SU-DHL-6 (cell line): ENCODE measurements at regions not wholly inside any gene's neighbourhood (a gene's known extent, or its start where the extent isn't known, plus 50 kb on each side); places are given as distances from the start of the nearest gene placed in this dataset.
"Not testable (repeated sequence)": the region's sequence is repeated elsewhere in the genome, so short reads cannot be mapped to it uniquely, and the experiment has no call there.

Experiments used
- H2AFZ ChIP-seq: fragments of 200-600 bp; sonication (generic); 2 replicates; pipeline ENCODE4 v1.6.1; 2014; ENCODE audit warnings: low read depth, mild to moderate bottlenecking, moderate library complexity, mixed read lengths, antibody characterized with exemption, low read length; ENCODE audit not compliant: severe bottlenecking
- H3F3A ChIP-seq: fragments of 200-600 bp; shearing (Covaris generic); 2 replicates; pipeline ENCODE4 v1.6.0; 2016; ENCODE audit warnings: antibody characterized with exemption, mild to moderate bottlenecking; ENCODE audit not compliant: insufficient read depth
- H3K27ac ChIP-seq: fragments of 200-600 bp; sonication (generic); 2 replicates; pipeline ENCODE4 v1.5.1; 2016; ENCODE audit warnings: low read depth, mild to moderate bottlenecking, low read length, moderate library complexity, mixed read lengths
- H3K27me3 ChIP-seq: fragments of 200-600 bp; sonication (generic), shearing (Covaris generic); 2 replicates; pipeline ENCODE4 v1.6.0; 2014; ENCODE audit warnings: mild to moderate bottlenecking, low read length
- H3K36me3 ChIP-seq: fragments of 200-600 bp; sonication (generic); 2 replicates; pipeline ENCODE4 v1.6.1; 2014; ENCODE audit warnings: mild to moderate bottlenecking, low read length, mixed read lengths
- H3K4me2 ChIP-seq: fragments of 300-600, 200-600 bp; shearing (Covaris generic), sonication (generic); 2 replicates; pipeline ENCODE4 v1.6.0; 2014; ENCODE audit warnings: low read length, low read depth, mild to moderate bottlenecking; ENCODE audit not compliant: poor library complexity, severe bottlenecking
- H3K4me3 ChIP-seq: fragments of 200-600 bp; sonication (generic); 2 replicates; pipeline ENCODE4 v1.5.1; 2014; ENCODE audit warnings: antibody characterized with exemption, low read length, mild to moderate bottlenecking, mixed read lengths; ENCODE audit not compliant: insufficient read depth, poor library complexity, severe bottlenecking
- H3K79me2 ChIP-seq: fragments of 200-600 bp; sonication (generic); 2 replicates; pipeline ENCODE4 v1.6.1; 2014; ENCODE audit warnings: mild to moderate bottlenecking, low read length, moderate library complexity; ENCODE audit not compliant: insufficient read depth
- H3K9ac ChIP-seq: fragments of 200-600 bp; sonication (generic); 2 replicates; pipeline ENCODE4 v1.7.0; 2014; ENCODE audit warnings: mild to moderate bottlenecking, low read length
- H3K9me2 ChIP-seq: fragments of 200-600 bp; sonication (generic); replicated peaks from 2 replicates; pipeline ENCODE4 v1.6.1; 2014; ENCODE audit warnings: low read length; ENCODE audit not compliant: insufficient read depth
- H3K9me3 ChIP-seq: fragments of 200-600 bp; sonication (generic); 2 replicates; pipeline ENCODE4 v1.6.1; 2014; ENCODE audit warnings: low read length, mixed read lengths; ENCODE audit not compliant: insufficient read depth
- H4K20me1 ChIP-seq: fragments of 200-600 bp; sonication (generic); 2 replicates; pipeline ENCODE4 v1.6.1; 2014; ENCODE audit warnings: low read depth, mild to moderate bottlenecking, antibody characterized with exemption, low read length, moderate library complexity, mixed read lengths
- EZH2phosphoT487 ChIP-seq: fragments of 200-600 bp; sonication (generic), shearing (Covaris generic); conservative IDR thresholded peaks from 2 replicates; pipeline ENCODE4 v1.6.1; 2018; ENCODE audit warnings: mild to moderate bottlenecking, antibody characterized with exemption, low read length, moderate library complexity, mixed read lengths
- TF ChIP-seq, protein P1 (sequence below): fragments of 200-600 bp; sonication (generic); IDR thresholded peaks from one replicate; pipeline ENCODE4 v1.5.1; 2017; ENCODE audit warnings: antibody characterized with exemption, mild to moderate bottlenecking, low read length, moderate library complexity; ENCODE audit not compliant: insufficient read depth, poor library complexity, severe bottlenecking

DNA sequence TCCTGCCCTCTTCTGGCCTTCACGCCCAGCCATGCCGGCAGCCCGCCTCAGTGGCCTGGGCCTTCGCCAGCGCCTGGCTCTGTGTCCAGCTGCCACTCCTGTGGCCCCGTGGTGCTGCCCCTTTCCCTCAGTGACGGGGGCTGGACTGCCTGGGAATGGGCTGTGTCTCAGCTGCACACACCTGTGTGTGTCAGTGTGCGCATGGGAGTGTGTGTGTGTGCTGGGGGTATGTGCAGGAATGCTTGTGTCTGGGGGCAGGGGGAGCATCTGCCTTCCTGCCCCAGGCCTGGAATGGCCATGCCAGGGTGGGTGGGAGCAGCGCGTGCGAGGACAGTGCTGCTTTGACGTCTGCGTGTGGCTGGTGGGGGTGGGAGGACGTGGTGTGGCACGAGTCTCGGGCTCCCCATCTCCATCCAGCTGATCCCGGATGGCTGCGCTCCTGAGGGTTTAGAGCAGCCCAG lies 224.9 kb downstream of the TMEM121 start:
- H3K9ac ChIP-seq, H3K36me3 ChIP-seq, H3K9me3 ChIP-seq, H3K79me2 ChIP-seq, H3K4me3 ChIP-seq, H3F3A ChIP-seq, H3K27ac ChIP-seq, H3K9me2 ChIP-seq, H4K20me1 ChIP-seq, H3K4me2 ChIP-seq, H2AFZ ChIP-seq, H3K27me3 ChIP-seq: not testable (repeated sequence)

DNA sequence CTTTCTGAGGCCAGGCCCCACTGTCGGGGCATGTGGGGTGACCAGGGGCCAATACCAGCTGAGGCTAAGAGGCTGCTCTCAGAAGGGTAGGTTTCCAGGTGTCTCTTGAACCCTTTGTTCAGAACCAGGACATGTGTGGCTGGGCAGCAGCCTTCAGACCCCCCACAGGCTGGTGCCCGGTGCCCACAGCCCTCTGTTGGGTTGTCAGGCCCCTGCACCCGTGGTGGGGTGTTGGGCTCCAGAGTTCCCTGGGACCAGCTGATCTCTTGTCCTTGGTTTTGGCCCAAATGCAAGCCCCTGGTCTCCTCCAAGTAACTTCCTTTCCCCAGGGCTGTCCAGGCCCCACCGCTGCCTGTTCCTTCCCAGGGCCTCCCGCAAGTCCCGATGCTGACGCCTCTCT lies 226.0 kb downstream of the TMEM121 start:
- not testable (repeated sequence) for H3K36me3 ChIP-seq, H3K9me2 ChIP-seq, H3K4me2 ChIP-seq, H3F3A ChIP-seq, H3K27ac ChIP-seq, H3K9me3 ChIP-seq, H2AFZ ChIP-seq, H4K20me1 ChIP-seq, H3K27me3 ChIP-seq, H3K4me3 ChIP-seq, H3K9ac ChIP-seq, H3K79me2 ChIP-seq

DNA sequence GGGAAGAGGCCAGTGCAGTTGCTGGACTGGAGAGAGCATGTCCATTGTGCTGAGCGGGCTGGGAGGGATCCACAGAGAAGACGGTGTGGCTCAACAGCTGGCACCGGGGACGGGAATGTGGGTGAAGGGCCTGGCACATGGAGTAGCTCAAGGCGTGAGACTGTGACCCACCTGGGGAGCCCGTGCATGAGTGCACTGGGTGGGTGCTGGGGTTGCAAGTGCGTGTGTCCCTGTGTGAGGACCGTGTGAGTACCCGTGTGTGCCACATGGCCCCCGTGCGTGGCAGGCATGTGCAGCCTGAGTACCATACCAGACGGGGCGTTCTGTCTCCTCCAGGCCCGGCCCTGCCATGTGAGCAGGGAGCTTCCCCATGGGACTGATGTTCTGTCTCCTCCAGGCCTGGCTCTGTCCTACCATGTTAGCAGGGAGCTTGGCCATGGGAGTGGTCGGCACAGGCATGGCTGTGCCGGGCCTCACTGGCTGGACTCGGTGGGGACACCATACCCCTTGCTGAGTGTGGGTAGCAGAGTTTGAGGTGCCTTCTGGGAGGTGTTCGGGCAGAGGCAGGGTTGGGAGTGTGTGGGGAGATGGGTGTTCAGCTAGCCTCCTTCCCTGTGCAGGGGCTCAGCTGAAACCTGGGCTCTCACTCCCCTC lies 234.4 kb downstream of the TMEM121 start:
- no peak overlapping the region for H3K9ac ChIP-seq
- no peak overlapping the region for H3K4me2 ChIP-seq
- H3K36me3 ChIP-seq: no peaks in the 10 kb centered on the region
- H3K9me3 ChIP-seq: no peaks in the 10 kb centered on the region
- no peaks in the 10 kb centered on the region for H3K9me2 ChIP-seq
- H3K4me3 ChIP-seq: no peak overlapping the region
- H3K27me3 ChIP-seq: no peaks in the 10 kb centered on the region
- no peak for TF ChIP-seq EZH2phosphoT487
- TF ChIP-seq, protein P1, sequence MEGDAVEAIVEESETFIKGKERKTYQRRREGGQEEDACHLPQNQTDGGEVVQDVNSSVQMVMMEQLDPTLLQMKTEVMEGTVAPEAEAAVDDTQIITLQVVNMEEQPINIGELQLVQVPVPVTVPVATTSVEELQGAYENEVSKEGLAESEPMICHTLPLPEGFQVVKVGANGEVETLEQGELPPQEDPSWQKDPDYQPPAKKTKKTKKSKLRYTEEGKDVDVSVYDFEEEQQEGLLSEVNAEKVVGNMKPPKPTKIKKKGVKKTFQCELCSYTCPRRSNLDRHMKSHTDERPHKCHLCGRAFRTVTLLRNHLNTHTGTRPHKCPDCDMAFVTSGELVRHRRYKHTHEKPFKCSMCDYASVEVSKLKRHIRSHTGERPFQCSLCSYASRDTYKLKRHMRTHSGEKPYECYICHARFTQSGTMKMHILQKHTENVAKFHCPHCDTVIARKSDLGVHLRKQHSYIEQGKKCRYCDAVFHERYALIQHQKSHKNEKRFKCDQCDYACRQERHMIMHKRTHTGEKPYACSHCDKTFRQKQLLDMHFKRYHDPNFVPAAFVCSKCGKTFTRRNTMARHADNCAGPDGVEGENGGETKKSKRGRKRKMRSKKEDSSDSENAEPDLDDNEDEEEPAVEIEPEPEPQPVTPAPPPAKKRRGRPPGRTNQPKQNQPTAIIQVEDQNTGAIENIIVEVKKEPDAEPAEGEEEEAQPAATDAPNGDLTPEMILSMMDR: no peak
- H3K79me2 ChIP-seq: no peaks in the 10 kb centered on the region
- no peaks in the 10 kb centered on the region for H3F3A ChIP-seq
- H3K27ac ChIP-seq: no peak overlapping the region
- H4K20me1 ChIP-seq: no peaks in the 10 kb centered on the region
- no peak overlapping the region for H2AFZ ChIP-seq

DNA sequence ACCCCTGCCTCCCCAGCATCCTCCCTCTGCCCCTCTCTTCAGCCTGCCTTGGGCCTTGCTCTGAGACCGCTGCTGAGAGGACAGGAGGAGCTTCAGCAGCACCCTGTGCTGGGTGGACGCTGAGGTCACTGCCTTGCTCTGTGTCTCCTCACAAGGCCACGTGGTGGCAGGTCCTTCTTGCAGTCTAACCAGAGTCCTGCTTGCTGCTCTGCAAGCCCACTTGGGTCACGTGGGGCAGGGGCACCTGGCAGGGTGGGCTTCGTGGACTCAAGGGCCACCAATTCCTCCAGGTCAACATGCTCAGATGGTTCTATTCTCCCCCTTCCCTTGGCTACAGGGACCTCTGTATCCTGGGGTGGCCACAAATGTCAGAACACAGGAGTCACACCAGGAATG lies 235.0 kb downstream of the TMEM121 start:
- H4K20me1 ChIP-seq, H3K9me2 ChIP-seq, H3K79me2 ChIP-seq, H3K36me3 ChIP-seq, H3K4me3 ChIP-seq, H3K9me3 ChIP-seq, H3K27ac ChIP-seq, H3K4me2 ChIP-seq, H3K27me3 ChIP-seq, H3F3A ChIP-seq, H3K9ac ChIP-seq, H2AFZ ChIP-seq: not testable (repeated sequence)

DNA sequence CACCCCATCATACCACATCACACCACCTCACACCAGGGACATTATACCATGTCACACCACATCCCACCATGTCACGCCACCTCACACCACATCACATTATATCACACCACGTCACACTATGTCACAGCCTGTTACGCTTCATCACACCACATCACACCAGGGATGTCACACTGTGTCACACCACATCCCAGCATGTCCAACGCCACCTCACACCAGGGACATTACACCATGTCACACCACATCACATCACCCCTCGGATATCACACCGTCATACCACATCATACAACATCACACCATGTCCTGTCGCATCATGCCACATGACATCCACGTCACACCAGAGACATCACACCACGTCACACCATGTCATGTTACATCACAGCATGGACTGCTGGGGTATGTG lies 235.5 kb downstream of the TMEM121 start:
- no peak overlapping the region for H3K4me2 ChIP-seq
- no peaks in the 10 kb centered on the region for H4K20me1 ChIP-seq
- no peak overlapping the region for H3K27ac ChIP-seq
- H3K4me3 ChIP-seq: no peak overlapping the region
- H3K79me2 ChIP-seq: no peaks in the 10 kb centered on the region
- H3K9me3 ChIP-seq: no peaks in the 10 kb centered on the region
- TF ChIP-seq, protein P1: no peak
- no peak for TF ChIP-seq EZH2phosphoT487
- no peak overlapping the region for H2AFZ ChIP-seq
- no peaks in the 10 kb centered on the region for H3K36me3 ChIP-seq
- no peak overlapping the region for H3K9ac ChIP-seq
- H3K9me2 ChIP-seq: no peaks in the 10 kb centered on the region
- no peaks in the 10 kb centered on the region for H3F3A ChIP-seq
- no peaks in the 10 kb centered on the region for H3K27me3 ChIP-seq

DNA sequence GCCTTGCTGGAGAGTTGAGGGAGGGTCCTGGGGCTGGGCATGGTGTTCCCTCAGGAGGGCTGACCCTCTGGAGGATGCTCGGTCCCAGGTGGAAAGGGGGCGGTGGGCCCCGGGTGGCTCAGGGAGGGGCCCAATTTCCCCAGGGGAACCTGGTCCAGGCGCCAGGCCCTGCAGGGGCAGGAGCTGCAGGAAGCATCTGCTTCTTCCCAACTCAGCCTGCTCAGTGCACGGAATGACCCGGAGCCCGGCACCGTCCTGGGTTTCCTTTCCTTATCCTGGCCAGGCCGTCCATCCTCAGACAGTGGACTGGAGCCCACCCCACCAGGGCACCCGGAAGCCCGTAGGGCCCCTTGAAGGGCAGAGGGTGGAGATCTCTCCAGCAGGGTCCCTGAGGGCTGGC lies 235.9 kb downstream of the TMEM121 start:
- not testable (repeated sequence) for H3K27me3 ChIP-seq, H2AFZ ChIP-seq, H3K79me2 ChIP-seq, H3K9me3 ChIP-seq, H3K36me3 ChIP-seq, H4K20me1 ChIP-seq, H3K27ac ChIP-seq, H3F3A ChIP-seq, H3K4me2 ChIP-seq, H3K4me3 ChIP-seq, H3K9ac ChIP-seq, H3K9me2 ChIP-seq
